ENCODE measurements at regions not wholly inside any gene's neighbourhood (a gene's known extent, or its start where the extent isn't known, plus 50 kb on each side); places are given as distances from the start of the nearest gene placed in this dataset.

- TF ChIP-seq POLR2AphosphoS5 (IDR thresholded peaks at IDR 0.05) (no peak), CTCF (IDR thresholded peaks at IDR 0.05) (no peak)
Measured at GRCh38 chr3:115384381-115384780, 237.3 kb upstream of the ZBTB20 start.

All from stomach (tissue), 4 donors.